GM18868 (cell line): ENCODE measurements at regions not wholly inside any gene's neighbourhood (a gene's known extent, or its start where the extent isn't known, plus 50 kb on each side); places are given as distances from the start of the nearest gene placed in this dataset.

ENCODE experiments used
- ATAC-seq: cut with Tn5 transposase; IDR thresholded peaks from one replicate; pipeline ENCODE4 v1.9.1; 2021; ENCODE audit warnings: mild to moderate bottlenecking, moderate library complexity; ENCODE audit not compliant: unreplicated experiment

DNA sequence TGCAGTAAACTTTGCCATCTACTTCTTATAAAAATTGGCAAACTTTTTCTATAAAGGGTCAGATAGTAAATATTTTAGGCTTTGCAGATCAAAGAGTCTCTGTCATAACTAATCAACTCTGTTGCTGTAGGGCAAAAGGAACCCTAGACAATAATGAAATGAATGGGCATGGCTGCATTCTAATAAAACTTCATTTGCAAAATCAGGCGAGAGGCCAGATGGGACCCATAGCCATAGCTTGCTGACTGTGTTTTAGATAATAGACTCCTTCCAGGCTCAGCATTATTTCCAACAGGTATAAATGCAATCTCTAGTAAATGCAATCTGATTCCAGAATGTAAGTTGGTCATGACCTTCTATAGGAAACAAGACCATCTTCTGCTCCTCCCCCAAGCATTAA lies 490.7 kb downstream of the TOX3 start:
- no peak for ATAC-seq

DNA sequence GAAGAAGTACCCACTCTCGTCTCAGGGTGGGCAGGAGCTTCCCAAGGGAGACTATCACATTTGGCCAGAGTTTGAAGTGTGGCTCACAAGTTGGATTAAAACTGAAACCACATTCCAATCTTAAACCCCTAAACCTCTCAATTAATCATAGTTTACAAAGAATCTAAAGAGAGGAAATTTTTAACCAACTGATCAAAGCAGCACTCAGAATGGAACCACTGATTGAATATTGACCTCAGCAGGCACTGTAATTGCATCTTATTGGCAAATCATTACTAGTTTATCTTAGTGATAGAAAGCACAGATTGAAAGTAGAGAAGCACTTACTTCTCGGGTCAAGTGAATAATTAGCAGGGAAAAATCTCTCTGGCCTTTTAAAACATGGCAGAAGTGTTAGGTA lies 491.6 kb downstream of the TOX3 start:
- no peak for ATAC-seq

DNA sequence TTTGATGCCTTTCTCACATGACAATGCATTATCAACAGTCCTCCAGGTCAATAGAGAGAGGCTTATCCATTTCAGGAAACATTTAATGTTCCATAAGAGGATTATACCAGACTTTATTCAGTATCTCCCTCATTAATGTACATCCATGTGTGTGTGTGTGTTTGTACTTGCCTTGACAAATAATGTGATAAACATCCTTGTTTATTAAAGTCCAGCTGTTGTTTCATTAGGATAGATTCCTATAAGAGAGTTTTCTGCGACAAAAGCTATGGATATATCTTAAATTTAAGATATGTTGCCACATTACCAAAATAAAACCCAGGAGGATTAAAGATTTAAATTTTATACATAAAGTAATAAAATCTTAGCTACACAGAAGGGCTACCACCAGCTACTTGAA lies 492.6 kb downstream of the TOX3 start:
- ATAC-seq, result no peak

DNA sequence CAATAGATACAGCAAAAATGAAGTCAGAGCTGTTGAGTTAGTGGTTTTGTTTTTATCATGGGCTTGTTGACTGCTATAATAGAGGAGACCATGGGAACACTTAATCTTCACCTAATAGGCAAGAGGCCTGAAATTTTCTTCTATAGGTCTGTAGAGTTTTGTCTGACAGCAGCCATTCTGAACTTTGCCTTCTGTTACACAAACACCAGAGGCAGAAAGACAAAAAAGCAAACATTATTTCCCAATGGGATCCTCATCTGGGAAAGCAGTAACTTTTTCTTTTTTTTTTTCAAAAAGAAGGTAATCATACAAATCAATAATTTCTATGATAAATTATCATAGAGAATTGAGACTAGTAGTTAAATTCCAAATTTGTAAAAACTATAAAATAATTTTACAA lies 494.1 kb downstream of the TOX3 start:
- no peak for ATAC-seq

DNA sequence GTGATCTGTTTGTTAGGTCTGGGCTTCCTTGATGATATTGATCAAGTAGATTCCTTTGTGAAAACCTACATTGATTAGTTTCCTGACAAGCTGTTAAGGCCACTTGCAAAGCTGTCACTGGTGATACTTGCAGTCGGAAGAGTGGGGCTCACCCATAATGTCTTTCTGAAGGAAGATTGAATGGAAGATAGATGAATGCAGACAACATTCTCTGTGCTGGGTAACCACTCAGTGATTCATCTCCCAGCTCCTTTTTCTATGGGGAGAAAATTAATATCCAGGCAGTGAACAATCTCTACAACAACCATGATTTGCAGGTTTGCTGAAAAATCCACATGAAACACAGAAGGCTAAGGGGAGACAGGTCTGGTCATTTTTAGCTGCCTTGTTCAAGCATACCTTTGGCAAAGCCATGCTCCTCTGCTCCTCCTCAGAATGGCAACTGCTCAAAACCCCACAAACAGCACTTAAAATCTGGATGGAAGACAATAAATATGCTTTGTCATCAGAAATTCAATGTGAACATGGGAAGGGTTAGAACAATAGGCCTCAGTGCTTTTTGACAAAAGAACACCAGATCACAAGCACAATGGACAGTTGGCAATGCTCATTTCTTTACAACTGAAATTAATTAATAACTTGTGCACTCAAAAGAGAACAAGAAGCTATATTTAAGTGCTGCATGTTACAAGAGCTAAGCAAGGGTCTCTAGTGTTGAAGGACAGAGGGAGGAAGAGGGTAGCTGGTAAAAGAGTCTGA lies 495.4 kb downstream of the TOX3 start:
- no peak for ATAC-seq

GRCh38 chr16:52050418-52050817 lies 496.5 kb downstream of the TOX3 start:
- no peak for ATAC-seq

DNA sequence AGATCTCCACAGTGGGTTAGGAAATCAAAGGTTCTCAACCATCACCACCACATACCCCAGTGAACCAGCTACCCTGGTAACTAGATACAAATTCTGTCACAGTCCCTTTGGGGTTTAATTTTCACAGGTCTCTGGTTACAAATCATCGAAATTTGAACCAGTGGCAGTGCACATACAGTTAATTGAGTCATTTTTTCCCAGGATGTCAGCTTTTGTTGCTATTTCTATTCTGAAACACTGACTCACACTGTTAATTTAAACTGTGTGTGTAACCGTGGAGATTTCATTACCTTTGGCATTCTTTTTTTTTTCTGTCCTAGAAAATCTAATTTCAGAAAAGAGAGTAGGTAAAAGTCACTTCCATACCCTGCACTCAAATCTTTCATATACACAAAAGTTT lies 511.5 kb downstream of the TOX3 start:
- ATAC-seq, result no peak

- ATAC-seq, result no peak
These were observed 512.1 kb downstream of the TOX3 start for GRCh38 chr16:52034830-52035229.

- ATAC-seq, result no peak
These were observed 513.0 kb downstream of the TOX3 start for GRCh38 chr16:52033992-52034391.

DNA sequence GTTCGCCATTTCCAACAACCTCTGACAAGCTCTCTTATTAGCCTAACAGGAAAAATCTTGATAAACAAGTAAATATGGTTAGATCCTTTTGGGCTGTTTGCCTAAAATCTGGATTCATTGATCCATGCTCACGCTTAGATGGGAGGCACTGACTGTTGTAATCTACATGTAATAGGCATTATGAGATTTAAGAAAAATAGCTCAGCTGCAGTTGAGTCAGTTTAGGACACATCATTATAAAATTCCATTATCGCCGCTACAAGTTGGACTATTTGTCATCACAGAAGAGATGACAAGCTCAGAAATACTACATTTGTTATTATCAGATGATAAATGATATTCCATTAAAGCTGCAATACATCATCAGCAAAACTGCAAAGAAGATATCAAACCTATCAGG lies 524.0 kb downstream of the TOX3 start:
- no peak for ATAC-seq

GRCh38 chr16:52022177-52022576 lies 524.8 kb downstream of the TOX3 start:
- no peak for ATAC-seq

- ATAC-seq, result no peak
These were observed 530.6 kb downstream of the TOX3 start for GRCh38 chr16:52016387-52016786.

DNA sequence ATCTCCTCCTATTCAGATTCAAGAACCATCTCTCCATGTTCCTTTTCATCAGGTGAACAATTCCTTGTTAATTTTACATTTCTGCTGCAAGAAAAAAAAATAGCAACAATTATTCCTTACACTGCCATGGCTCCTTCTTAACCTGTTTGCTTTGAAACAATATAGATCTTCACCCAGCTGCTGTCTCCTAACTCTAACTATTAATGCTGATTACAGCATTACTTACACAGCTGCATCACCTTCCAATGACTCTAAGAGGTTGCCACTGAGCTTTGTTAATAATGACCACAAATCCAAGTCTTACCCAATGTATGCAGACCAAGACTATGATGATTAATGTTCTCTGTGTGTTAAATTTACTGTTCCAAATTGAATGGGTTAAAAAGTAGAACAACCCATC lies 541.4 kb downstream of the TOX3 start:
- no peak for ATAC-seq

DNA sequence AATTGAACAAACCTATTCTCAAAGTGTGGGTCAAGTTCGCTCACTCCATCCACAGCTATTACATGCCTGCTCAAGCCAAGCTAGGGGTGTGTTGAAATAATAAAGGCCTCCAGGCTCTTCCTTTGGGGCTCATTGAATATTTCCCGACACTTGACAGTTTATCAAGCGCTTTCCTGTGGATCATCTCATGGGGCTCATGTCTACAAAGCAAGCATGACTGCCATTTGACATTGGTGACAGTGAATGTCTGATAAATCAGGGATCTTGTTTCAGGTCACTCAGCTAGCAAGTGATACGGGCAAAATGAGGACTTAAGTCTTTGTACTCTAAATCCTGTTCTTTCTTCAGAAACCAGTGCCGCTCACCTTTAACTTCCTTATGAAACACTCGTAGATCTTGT lies 542.6 kb downstream of the TOX3 start:
- no peak for ATAC-seq

DNA sequence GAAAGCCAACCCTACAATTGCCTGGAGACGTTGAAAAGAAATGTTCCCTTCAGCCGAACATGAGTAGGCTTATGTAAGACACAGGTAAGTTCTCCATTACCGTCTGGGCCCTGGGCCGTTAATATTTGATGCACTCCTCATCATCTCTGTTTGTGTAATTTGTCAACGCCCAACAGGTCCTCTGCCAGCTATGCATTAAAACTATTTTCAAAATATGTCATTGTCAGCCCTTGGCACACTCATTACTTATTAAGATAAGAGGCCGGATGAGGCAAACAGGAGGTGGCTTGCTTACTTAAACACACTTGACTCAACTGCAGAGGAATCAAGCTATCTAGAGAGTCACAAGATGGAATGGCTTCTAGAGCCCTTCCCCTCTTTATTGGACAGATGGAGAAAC lies 544.9 kb downstream of the TOX3 start:
- no peak for ATAC-seq

- no peak for ATAC-seq
These were observed 550.4 kb downstream of the TOX3 start for GRCh38 chr16:51996516-51996915.

- no peak for ATAC-seq
These were observed 552.3 kb downstream of the TOX3 start for GRCh38 chr16:51994597-51994996.

GRCh38 chr16:51989637-51990230 lies 557.2 kb downstream of the TOX3 start:
- ATAC-seq, result no peak

GRCh38 chr16:51988977-51989376 lies 558.0 kb downstream of the TOX3 start:
- no peak for ATAC-seq

DNA sequence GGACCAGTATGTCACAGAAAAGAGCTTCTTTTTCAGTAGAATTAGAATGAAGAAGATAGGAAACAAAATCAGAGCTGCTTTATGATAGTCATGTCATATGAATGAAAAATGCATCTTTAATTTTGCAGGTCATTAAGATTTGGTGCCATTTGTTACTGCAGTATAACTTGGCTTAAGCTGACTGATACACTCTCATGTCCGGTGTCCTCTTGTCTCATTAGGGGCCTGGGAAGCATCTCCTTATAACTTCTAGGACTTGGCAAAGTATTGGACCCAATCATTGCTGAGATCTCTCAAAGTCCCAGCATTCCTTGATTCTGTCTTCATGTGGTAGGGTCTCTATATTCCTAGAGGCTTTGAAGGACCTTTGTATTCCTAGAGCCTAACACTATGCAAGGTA lies 559.4 kb downstream of the TOX3 start:
- ATAC-seq, result no peak

GRCh38 chr16:51986717-51987116 lies 560.2 kb downstream of the TOX3 start:
- no peak for ATAC-seq

DNA sequence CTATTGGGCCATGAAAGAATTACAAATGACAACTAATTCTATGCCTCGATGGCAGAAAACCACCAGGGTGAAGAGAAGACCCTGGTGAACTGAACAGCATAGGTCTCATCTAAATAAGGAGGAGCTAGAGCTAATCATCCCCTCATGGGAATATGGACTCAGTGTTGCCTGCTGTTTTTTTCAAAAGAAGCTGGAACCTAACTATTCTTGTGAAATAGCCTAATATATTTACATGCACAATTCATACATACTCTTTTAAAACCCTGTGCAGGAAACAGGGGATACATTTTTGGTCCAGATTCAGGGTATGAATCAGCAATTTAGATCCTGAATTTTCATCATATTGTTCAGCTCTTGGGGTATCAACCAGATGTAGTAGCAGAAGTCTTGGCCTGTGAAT lies 560.6 kb downstream of the TOX3 start:
- ATAC-seq, result no peak

DNA sequence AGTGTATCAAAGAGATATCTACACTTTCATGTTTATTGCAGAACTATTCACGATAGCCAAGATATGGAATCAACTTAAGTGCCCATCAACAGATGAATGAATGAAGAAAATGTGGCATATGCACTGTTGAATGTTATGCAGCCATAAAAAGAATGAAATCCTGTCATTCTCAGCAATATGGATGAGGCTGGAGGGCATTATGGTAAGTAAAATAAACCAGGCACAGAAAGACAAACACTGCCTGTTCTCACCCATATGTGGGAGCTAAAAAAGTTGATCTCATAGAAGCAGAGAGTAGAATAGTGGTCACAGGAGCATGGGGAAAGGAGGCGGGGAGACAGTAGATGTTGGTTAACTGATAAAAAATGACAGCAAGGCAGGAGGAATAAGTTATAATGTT lies 561.8 kb downstream of the TOX3 start:
- no peak for ATAC-seq
